Activated T-helper 1 cell treated with anti-CD3 and anti-CD28 coated beads, Interleukin-12 subunit alpha, Interleukin-12 subunit beta, Interleukin-2, Interleukin-4 antibody, amounts not matched to agents 30 ng/mL and 10 ng/mL and 1 ng/mL, durations not matched to agents 14 hours and 24 hours and 36 hours (primary cell): ENCODE measurements at regions not wholly inside any gene's neighbourhood (a gene's known extent, or its start where the extent isn't known, plus 50 kb on each side); places are given as distances from the start of the nearest gene placed in this dataset.

Source experiments
- DNase-seq: peaks from one replicate; pipeline ENCODE4 v3.0.0; 2021; ENCODE audit warnings: low spot score
- H3K27ac Mint-ChIP-seq: one replicate; pipeline ENCODE4 v1.8.0; 2021; ENCODE audit warnings: mild to moderate bottlenecking, mixed read lengths
- H3K27me3 Mint-ChIP-seq: one replicate; pipeline ENCODE4 v1.8.0; 2022; ENCODE audit warnings: mild to moderate bottlenecking, moderate library complexity, mixed read lengths; ENCODE audit not compliant: insufficient read depth
- H3K36me3 Mint-ChIP-seq: one replicate; pipeline ENCODE4 v1.8.0; 2021; ENCODE audit warnings: low read depth, mixed read lengths
- H3K4me1 Mint-ChIP-seq: one replicate; pipeline ENCODE4 v1.8.0; 2021; ENCODE audit warnings: low read depth, mixed read lengths
- H3K4me3 Mint-ChIP-seq: one replicate; pipeline ENCODE4 v1.8.0; 2021; ENCODE audit warnings: mild to moderate bottlenecking, moderate library complexity, mixed read lengths
- H3K9me3 Mint-ChIP-seq: one replicate; pipeline ENCODE4 v1.8.0; 2021; ENCODE audit warnings: mixed read lengths
- intact Hi-C: fragments of 100-400 bp; cut with micrococcal nuclease; formaldehyde crosslinking; loops from one replicate; pipeline ENCODE4 v1.15.1; 2024

GRCh38 chr14:26730929-26731618, 133.2 kb upstream of the NOVA1 start:
- DNase-seq, result no peak
- no peaks in the 10 kb centered on the region for H3K36me3 Mint-ChIP-seq
- H3K27ac Mint-ChIP-seq, result no peak overlapping the region
- peaks cover 22% of the 10 kb centered on the region for H3K9me3 Mint-ChIP-seq
- no peaks in the 10 kb centered on the region for H3K27me3 Mint-ChIP-seq
- H3K4me1 Mint-ChIP-seq, result no peaks in the 10 kb centered on the region
- no peak overlapping the region for H3K4me3 Mint-ChIP-seq
- intact Hi-C loops, result no loop called here

- H3K9me3 Mint-ChIP-seq, result peaks cover 15% of the 10 kb centered on the region
- intact Hi-C loops, result no loop called here
- H3K27ac Mint-ChIP-seq, result no peak overlapping the region
- DNase-seq, result no peak
- no peak overlapping the region for H3K4me3 Mint-ChIP-seq
- H3K36me3 Mint-ChIP-seq, result no peaks in the 10 kb centered on the region
- H3K27me3 Mint-ChIP-seq, result no peaks in the 10 kb centered on the region
- no peaks in the 10 kb centered on the region for H3K4me1 Mint-ChIP-seq
Observed at GRCh38 chr14:26735811-26736210, 138.0 kb upstream of the NOVA1 start.

- Mint-ChIP-seq H3K27ac (no peak overlapping the region), H3K36me3 (no peaks in the 10 kb centered on the region), H3K27me3 (no peaks in the 10 kb centered on the region), H3K9me3 (peaks cover 11% of the 10 kb centered on the region), H3K4me1 (no peaks in the 10 kb centered on the region), H3K4me3 (no peak overlapping the region)
- intact Hi-C loops, result no loop called here
- DNase-seq, result no peak
Observed at GRCh38 chr14:26738571-26738970, 140.7 kb upstream of the NOVA1 start.

GRCh38 chr14:26741711-26742212, 143.9 kb upstream of the NOVA1 start:
- intact Hi-C loops, result no loop called here
- no peak for DNase-seq
- no peaks in the 10 kb centered on the region for H3K36me3 Mint-ChIP-seq
- H3K27ac Mint-ChIP-seq, result no peak overlapping the region
- no peaks in the 10 kb centered on the region for H3K27me3 Mint-ChIP-seq
- no peak overlapping the region for H3K4me3 Mint-ChIP-seq
- H3K4me1 Mint-ChIP-seq, result no peaks in the 10 kb centered on the region
- H3K9me3 Mint-ChIP-seq, result peaks cover 22% of the 10 kb centered on the region

- DNase-seq, result no peak
- peaks cover 23% of the 10 kb centered on the region for H3K9me3 Mint-ChIP-seq
- intact Hi-C loops, result no loop called here
- H3K27ac Mint-ChIP-seq, result no peak overlapping the region
- H3K36me3 Mint-ChIP-seq, result no peaks in the 10 kb centered on the region
- H3K4me1 Mint-ChIP-seq, result no peaks in the 10 kb centered on the region
- H3K4me3 Mint-ChIP-seq, result no peak overlapping the region
- no peaks in the 10 kb centered on the region for H3K27me3 Mint-ChIP-seq
Observed at GRCh38 chr14:26743284-26743683, 145.5 kb upstream of the NOVA1 start.

DNA sequence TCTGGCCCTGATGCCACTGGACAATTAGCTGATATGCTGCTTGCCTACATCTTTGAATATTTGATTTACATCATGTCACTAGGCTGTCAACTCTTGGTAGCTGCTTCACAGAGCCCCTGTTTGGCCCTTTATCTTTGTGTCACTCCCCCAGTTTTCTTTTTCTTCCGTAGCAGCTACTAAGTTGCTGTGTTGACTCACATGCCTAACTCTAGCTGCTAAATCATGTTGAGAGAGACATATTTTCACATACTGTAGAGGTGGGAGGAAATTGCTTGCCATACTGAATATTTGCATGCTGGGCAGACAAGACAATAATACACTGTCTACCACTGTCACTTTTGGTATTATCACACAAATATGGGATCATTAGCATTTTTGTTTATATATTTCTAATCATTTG, 147.1 kb upstream of the NOVA1 start:
- Mint-ChIP-seq H3K9me3 (peaks cover 18% of the 10 kb centered on the region), H3K36me3 (no peaks in the 10 kb centered on the region)

GRCh38 chr14:26761532-26761931, 163.7 kb upstream of the NOVA1 start:
- Mint-ChIP-seq H3K9me3 (peaks cover 8% of the 10 kb centered on the region), H3K4me3 (no peak overlapping the region), H3K27me3 (no peaks in the 10 kb centered on the region), H3K36me3 (no peaks in the 10 kb centered on the region), H3K4me1 (no peaks in the 10 kb centered on the region), H3K27ac (no peak overlapping the region)
- intact Hi-C loops, result no loop called here
- no peak for DNase-seq

More for the DNA sequence above, 147.1 kb upstream of the NOVA1 start:
- intact Hi-C loops, result no loop called here
- Mint-ChIP-seq H3K4me3 (no peak overlapping the region), H3K4me1 (no peaks in the 10 kb centered on the region), H3K27ac (no peak overlapping the region), H3K27me3 (no peaks in the 10 kb centered on the region)
- DNase-seq, result no peak

DNA sequence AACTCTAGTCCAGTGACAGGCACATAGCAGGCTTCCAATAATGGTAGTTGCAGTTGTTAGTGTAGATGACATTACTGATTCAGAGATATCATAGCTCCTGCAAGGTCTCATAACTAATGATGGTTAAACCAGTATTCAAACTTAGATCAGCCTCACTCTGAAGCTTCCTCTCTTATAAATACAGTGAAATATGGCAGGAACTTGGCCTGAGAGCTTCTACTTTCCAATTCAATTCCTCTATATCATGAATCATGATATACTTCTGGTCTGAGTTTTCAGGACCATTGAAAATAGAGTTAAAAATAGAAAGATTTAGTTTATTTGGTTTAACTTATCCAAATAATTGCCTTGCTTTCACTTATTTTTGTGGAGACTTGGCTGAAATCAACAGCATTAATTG, 167.5 kb upstream of the NOVA1 start:
- intact Hi-C loops, result no loop called here
- H3K4me1 Mint-ChIP-seq, result no peaks in the 10 kb centered on the region
- H3K27ac Mint-ChIP-seq, result no peak overlapping the region
- H3K9me3 Mint-ChIP-seq, result peaks cover 9% of the 10 kb centered on the region
- H3K27me3 Mint-ChIP-seq, result no peaks in the 10 kb centered on the region
- no peak overlapping the region for H3K4me3 Mint-ChIP-seq
- no peak for DNase-seq
- no peaks in the 10 kb centered on the region for H3K36me3 Mint-ChIP-seq

DNA sequence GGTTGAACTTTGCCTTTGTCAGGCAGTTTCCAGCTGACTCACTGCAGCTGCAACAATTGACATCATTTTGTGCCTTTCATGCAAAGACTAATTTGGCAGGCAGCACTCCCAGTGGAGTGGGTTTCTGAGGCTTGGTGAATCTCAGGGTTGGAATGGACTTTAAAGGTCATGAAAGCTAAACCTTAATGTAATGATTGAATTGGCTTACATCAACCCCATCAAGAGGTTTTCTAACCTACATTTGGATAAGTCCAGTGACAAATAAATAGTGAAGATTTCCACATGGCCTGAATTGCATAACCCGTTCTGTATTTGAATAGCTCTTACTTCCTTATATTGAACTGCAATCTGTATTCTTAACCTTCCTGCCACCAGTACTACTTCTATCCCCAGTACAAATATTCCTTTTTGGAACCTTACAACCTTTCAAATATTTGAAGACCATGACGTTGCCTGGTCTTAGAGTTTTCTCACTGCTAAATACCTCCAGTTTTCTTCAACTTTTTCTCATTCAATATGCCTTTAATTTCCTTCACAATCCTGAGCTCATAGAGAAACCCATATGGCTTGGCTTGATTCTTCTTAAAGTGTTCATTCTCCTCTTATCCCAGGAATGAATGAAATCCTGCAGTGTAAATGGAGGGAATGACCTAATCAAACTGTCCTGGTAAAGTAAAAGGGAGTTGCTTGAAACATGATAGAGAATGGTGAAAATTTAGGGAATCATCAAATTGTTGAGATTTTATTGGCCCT, 168.1 kb upstream of the NOVA1 start:
- no peak for DNase-seq
- Mint-ChIP-seq H3K4me3 (no peak overlapping the region), H3K9me3 (peaks cover 12% of the 10 kb centered on the region), H3K4me1 (no peaks in the 10 kb centered on the region), H3K27ac (no peak overlapping the region), H3K27me3 (no peaks in the 10 kb centered on the region), H3K36me3 (no peaks in the 10 kb centered on the region)
- intact Hi-C loops, result no loop called here

GRCh38 chr14:26766726-26767125, 168.9 kb upstream of the NOVA1 start:
- intact Hi-C loops, result no loop called here
- Mint-ChIP-seq H3K9me3 (peaks cover 12% of the 10 kb centered on the region), H3K27ac (no peak overlapping the region), H3K4me1 (no peaks in the 10 kb centered on the region), H3K4me3 (no peak overlapping the region), H3K27me3 (no peaks in the 10 kb centered on the region), H3K36me3 (no peaks in the 10 kb centered on the region)
- DNase-seq, result no peak

DNA sequence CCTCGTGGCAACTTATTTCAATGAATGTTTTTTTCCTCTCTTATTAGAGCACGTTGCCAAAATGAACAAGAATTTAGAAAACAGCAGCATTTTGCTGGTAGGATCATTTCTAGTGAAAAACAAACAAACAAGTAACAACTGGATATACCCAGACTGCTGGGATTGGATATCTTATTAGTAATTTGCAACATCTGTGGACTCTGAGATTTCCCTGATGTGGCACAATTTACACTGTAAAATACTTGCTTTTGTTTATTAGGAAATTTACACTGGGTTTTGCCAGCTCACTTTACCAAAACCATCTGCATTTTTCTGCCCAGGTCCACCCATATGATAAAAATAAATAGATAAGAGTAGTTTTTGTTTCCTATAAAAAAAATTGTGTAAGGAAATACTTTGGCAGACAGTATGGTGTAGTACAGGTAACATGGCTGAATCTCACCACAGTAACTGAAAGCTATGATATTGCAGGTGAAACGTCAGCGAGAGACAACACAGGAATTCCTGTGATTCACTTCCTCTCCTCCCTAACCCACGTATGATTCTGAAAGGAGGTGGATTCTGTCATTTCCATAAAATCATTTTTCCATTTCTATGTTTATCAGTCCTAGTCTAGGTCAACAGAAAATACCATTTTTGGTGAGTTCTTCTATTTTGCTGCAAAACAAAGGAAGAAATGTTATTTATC, 176.2 kb upstream of the NOVA1 start:
- intact Hi-C loops, result no loop called here
- Mint-ChIP-seq H3K27ac (no peak overlapping the region), H3K9me3 (peaks cover 20% of the 10 kb centered on the region), H3K4me3 (no peak overlapping the region), H3K4me1 (no peaks in the 10 kb centered on the region), H3K27me3 (no peaks in the 10 kb centered on the region), H3K36me3 (no peaks in the 10 kb centered on the region)
- no peak for DNase-seq

DNA sequence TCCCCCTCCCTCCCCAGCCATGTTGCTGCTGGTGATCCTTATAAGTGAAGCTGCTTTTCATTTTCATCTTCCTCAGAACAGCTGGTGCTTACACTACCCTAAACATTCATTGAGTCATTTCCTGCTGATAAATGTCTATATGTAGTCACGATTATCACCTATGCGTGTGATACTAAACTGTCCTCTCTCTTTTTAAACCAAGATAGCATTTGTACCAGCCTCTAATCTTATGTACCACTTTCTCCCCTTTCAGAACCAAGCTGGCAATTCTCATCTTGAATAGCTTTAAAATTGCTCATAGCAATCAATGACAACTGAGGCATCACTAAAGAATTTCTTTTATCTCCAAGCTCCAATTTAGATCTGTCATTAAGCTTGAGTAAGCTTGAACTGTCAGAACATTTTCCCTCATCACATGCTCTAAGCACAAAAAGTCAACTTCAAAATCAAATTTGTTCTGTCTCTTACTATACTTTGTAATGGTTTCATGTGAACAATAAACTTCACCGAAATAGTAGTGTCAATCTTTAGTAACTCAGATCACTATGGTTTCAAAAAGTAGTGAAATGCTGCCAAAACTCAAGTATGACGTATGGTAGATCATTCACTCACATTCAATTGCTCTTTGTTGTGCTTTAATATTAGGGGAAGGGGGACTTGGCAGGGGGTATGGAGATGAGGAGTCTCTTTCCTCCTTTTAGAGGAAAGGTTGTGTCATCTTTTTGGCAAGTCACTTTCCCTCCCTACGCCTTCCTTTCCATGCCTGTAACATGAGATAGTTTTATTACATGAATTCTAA, 178.1 kb upstream of the NOVA1 start:
- Mint-ChIP-seq H3K27me3 (no peaks in the 10 kb centered on the region), H3K4me1 (no peaks in the 10 kb centered on the region), H3K4me3 (no peak overlapping the region), H3K9me3 (peaks cover 14% of the 10 kb centered on the region), H3K27ac (no peak overlapping the region), H3K36me3 (no peaks in the 10 kb centered on the region)
- intact Hi-C loops, result no loop called here
- no peak for DNase-seq
